ENCODE measurements at regions not wholly inside any gene's neighbourhood (a gene's known extent, or its start where the extent isn't known, plus 50 kb on each side); places are given as distances from the start of the nearest gene placed in this dataset.

DNA sequence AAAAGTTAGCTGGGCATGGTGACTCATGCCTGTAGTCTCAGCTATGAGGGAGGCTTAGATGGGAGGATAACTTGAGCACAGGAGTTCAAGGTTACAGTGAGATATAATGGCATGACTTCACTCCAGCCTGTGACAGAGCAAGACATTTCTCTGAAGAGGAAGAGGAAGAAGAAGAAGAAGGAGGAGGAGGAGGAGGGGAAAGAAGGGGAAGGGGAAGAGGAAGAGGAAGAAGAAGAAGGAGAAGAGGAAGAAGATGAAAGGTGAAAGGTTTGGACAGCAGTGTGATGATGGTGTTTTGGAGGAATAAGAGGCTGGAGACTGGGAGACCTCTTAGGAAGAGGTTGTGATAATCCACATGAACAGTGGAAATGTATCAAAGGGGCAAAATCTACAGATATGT, 410.7 kb upstream of the JAG1 start:
- no peak for TF ChIP-seq CTCF (IDR thresholded peaks at IDR 0.05)
- TF ChIP-seq POLR2A (IDR thresholded peaks at IDR 0.05; ENCODE audit: low read depth): no peak
- no peak for TF ChIP-seq POLR2AphosphoS5 (IDR thresholded peaks at IDR 0.05)
- no peak for TF ChIP-seq EP300 (IDR thresholded peaks at IDR 0.05)
